ENCODE measurements at regions not wholly inside any gene's neighbourhood (a gene's known extent, or its start where the extent isn't known, plus 50 kb on each side); places are given as distances from the start of the nearest gene placed in this dataset.

- TF ChIP-seq CTCF (optimal IDR thresholded peaks at IDR 0.05 in 1 of 3, IDR thresholded peaks at IDR 0.05 in 1 of 3, conservative IDR thresholded peaks at IDR 0.05 in 1 of 3; ENCODE audit: extremely low read depth in 1 of 3, insufficient read depth in 2 of 3, low read length in 3 of 3) (no peak), EZH2 (IDR thresholded peaks at IDR 0.05; ENCODE audit: low read length) (no peak)
Measured at GRCh38 chr2:6482256-6482655, 383.5 kb downstream of the CMPK2 start.
